ENCODE measurements at regions not wholly inside any gene's neighbourhood (a gene's known extent, or its start where the extent isn't known, plus 50 kb on each side); places are given as distances from the start of the nearest gene placed in this dataset.

GRCh38 chr16:6284731-6285130, 1047.9 kb upstream of the RBFOX1 start:
- Histone ChIP-seq H3K9me3 (no peaks in the 10 kb centered on the region), H3K27me3 (no peaks in the 10 kb centered on the region), H3K36me3 (no peaks in the 10 kb centered on the region), H3K4me3 (no peak overlapping the region), H3K4me1 (no peaks in the 10 kb centered on the region), H3K27ac (no peak overlapping the region)
- 55 to 65% methylated on average over 7 of the region's 7 CpGs for WGBS, 2 donors (ENCODE audit: low coverage in 1 of 2)
- in situ Hi-C loops (cut with MboI; ENCODE audit: low pct_ligation_motif_present in 1 of 4, low pct_unique_long_range_greater_than_20kb in 1 of 4, low sequenced_read_pairs in 3 of 4) (no loop called here), intact Hi-C loops (cut with DNase I; ENCODE audit: low total_unique reads) (no loop called here)
- TF ChIP-seq POLR2A (IDR thresholded peaks at IDR 0.05) (no peak), POLR2AphosphoS5 (IDR thresholded peaks at IDR 0.05) (no peak)
- TF ChIP-seq, protein P1, sequence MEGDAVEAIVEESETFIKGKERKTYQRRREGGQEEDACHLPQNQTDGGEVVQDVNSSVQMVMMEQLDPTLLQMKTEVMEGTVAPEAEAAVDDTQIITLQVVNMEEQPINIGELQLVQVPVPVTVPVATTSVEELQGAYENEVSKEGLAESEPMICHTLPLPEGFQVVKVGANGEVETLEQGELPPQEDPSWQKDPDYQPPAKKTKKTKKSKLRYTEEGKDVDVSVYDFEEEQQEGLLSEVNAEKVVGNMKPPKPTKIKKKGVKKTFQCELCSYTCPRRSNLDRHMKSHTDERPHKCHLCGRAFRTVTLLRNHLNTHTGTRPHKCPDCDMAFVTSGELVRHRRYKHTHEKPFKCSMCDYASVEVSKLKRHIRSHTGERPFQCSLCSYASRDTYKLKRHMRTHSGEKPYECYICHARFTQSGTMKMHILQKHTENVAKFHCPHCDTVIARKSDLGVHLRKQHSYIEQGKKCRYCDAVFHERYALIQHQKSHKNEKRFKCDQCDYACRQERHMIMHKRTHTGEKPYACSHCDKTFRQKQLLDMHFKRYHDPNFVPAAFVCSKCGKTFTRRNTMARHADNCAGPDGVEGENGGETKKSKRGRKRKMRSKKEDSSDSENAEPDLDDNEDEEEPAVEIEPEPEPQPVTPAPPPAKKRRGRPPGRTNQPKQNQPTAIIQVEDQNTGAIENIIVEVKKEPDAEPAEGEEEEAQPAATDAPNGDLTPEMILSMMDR (IDR thresholded peaks at IDR 0.05) = no peak
- DNase-seq = no peak

DNA sequence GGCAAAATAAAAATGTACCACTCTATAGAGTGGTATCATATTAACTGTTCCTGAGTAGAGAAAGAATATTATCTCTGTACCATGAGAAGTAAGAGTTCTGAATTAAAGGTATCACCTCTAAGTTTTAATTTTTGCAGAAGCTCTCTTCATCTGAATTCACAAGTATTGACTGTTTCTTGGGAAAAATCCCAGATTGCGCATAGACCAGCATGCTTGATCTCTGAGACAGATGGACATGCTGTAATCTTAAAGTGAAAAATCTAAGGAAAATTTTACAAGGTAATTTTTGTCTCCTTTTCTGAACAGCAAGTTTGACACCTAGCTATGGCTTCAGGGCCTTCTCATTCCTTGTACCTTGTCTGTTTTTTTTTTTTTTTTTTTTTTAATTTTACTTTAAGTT, 1050.7 kb upstream of the RBFOX1 start:
- Histone ChIP-seq H3K27me3 (no peaks in the 10 kb centered on the region), H3K4me3 (no peak overlapping the region), H3K27ac (no peak overlapping the region), H3K9me3 (no peaks in the 10 kb centered on the region), H3K4me1 (no peaks in the 10 kb centered on the region), H3K36me3 (no peaks in the 10 kb centered on the region)
- TF ChIP-seq POLR2A (IDR thresholded peaks at IDR 0.05) (no peak), POLR2AphosphoS5 (IDR thresholded peaks at IDR 0.05) (no peak), EP300 (IDR thresholded peaks at IDR 0.05; ENCODE audit: low read depth) (no peak)
- TF ChIP-seq, protein P1 (IDR thresholded peaks at IDR 0.05) = no peak
- intact Hi-C loops (cut with DNase I; ENCODE audit: low total_unique reads) (no loop called here), in situ Hi-C loops (cut with MboI; ENCODE audit: low pct_ligation_motif_present in 1 of 4, low pct_unique_long_range_greater_than_20kb in 1 of 4, low sequenced_read_pairs in 3 of 4) (no loop called here)
- no peak for DNase-seq
- 93 to 95% methylated on average over 1 of the region's 1 CpG for WGBS, 2 donors (ENCODE audit: low coverage in 1 of 2)

DNA sequence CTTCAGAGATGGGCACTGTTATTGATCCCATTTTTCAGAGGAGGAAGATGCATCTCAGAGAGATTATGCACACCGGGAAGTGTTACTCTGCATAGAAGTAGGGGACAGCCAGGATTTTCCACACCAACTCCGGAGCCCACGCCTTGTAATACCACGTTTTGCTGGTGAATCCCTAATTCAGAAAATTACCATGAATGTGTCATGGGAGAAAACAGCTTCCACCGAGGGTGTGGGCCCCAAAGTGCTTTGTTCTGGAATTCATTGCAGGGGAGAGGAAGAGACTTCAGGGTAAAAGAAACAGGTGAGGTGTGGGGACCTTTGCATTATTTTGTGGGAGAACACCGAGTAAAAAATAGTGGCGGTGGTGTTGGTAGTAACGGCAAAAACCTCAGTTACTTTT, 1051.4 kb upstream of the RBFOX1 start:
- TF ChIP-seq POLR2AphosphoS5 (IDR thresholded peaks at IDR 0.05) = no peak
- TF ChIP-seq POLR2A (IDR thresholded peaks at IDR 0.05) = no peak
- TF ChIP-seq, protein P1 (IDR thresholded peaks at IDR 0.05) = no peak
- no peak for TF ChIP-seq EP300 (IDR thresholded peaks at IDR 0.05; ENCODE audit: low read depth)
- no peaks in the 10 kb centered on the region for H3K27me3 ChIP-seq
- H3K36me3 ChIP-seq = no peaks in the 10 kb centered on the region
- in situ Hi-C loops (cut with MboI; ENCODE audit: low pct_ligation_motif_present in 1 of 4, low pct_unique_long_range_greater_than_20kb in 1 of 4, low sequenced_read_pairs in 3 of 4) (no loop called here), intact Hi-C loops (cut with DNase I; ENCODE audit: low total_unique reads) (no loop called here)
- H3K27ac ChIP-seq = no peak overlapping the region
- no peak overlapping the region for H3K4me3 ChIP-seq
- DNase-seq = no peak
- no peaks in the 10 kb centered on the region for H3K4me1 ChIP-seq
- H3K9me3 ChIP-seq = no peaks in the 10 kb centered on the region
- WGBS, 2 donors (ENCODE audit: low coverage in 1 of 2) = 83 to 89% methylated on average over 5 to 8 of the region's 8 CpGs

GRCh38 chr16:6280055-6280454, 1052.6 kb upstream of the RBFOX1 start:
- in situ Hi-C loops (cut with MboI; ENCODE audit: low pct_ligation_motif_present in 1 of 4, low pct_unique_long_range_greater_than_20kb in 1 of 4, low sequenced_read_pairs in 3 of 4) = no loop called here
- Histone ChIP-seq H3K36me3 (no peaks in the 10 kb centered on the region), H3K27ac (no peak overlapping the region), H3K4me1 (no peaks in the 10 kb centered on the region), H3K27me3 (no peaks in the 10 kb centered on the region), H3K4me3 (no peak overlapping the region), H3K9me3 (peaks cover 0 to 4% of the 10 kb centered on the region in 2 donors)
- TF ChIP-seq POLR2AphosphoS5 (IDR thresholded peaks at IDR 0.05) (no peak), EP300 (IDR thresholded peaks at IDR 0.05; ENCODE audit: low read depth) (no peak), POLR2A (IDR thresholded peaks at IDR 0.05) (no peak)
- TF ChIP-seq, protein P1 (IDR thresholded peaks at IDR 0.05) = no peak
- intact Hi-C loops (cut with DNase I; ENCODE audit: low total_unique reads) = no loop called here
- WGBS, 2 donors (ENCODE audit: low coverage in 1 of 2) = 64 to 81% methylated on average over 6 of the region's 6 CpGs
- no peak for DNase-seq

All from transverse colon (tissue), 4 donors.